HPDE6-E6E7 (cell line): ENCODE measurements at regions not wholly inside any gene's neighbourhood (a gene's known extent, or its start where the extent isn't known, plus 50 kb on each side); places are given as distances from the start of the nearest gene placed in this dataset.
"Not testable (repeated sequence)": the region's sequence is repeated elsewhere in the genome, so short reads cannot be mapped to it uniquely, and the experiment has no call there.

Experiments
- DNase-seq: peaks from one replicate; pipeline ENCODE4 v3.0.0; 2011; ENCODE audit warnings: missing footprints; ENCODE audit errors: extremely low spot score

DNA sequence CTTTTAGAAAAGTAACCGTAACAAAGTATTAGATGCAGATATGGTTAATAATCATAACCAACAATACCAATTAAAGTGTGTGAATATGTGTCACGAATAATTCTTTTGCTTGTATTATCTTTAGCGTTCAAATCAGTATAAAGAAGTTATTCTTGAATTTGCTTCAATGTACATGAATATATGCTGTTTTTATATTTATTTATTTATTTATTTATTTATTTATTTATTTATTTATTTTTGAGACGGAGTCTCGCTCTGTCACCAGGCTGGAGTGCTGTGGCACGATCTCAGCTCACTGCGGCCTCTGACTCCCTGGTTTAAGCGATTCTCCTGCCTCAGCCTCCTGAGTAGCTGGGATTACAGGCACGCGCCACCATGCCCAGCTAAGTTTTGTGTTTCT is 147.6 kb upstream of the GALNT2 start:
- DNase-seq, result not testable (repeated sequence)

DNA sequence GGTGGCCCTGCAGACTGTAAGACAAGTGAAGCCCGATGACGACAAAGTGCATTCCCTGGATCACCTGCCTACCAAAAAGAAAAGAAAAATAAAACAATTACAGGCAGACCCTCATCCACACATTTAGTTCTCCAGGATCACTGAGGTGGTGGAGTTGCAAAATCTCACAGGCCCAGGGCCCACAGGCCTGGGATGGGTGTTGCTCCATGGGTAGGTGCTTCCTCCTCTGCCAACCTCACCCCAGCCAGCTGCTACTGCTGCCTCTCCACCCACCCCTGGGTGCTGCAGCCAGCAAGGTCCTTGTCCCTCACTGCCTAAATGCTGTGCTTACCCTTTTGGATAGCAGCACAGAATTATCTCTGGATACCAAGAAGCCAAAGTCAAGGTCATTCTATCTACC is 146.4 kb upstream of the GALNT2 start:
- DNase-seq, result no peak

- DNase-seq, result no peak
Observed at GRCh38 chr1:229922249-229922648, 144.8 kb upstream of the GALNT2 start.

DNA sequence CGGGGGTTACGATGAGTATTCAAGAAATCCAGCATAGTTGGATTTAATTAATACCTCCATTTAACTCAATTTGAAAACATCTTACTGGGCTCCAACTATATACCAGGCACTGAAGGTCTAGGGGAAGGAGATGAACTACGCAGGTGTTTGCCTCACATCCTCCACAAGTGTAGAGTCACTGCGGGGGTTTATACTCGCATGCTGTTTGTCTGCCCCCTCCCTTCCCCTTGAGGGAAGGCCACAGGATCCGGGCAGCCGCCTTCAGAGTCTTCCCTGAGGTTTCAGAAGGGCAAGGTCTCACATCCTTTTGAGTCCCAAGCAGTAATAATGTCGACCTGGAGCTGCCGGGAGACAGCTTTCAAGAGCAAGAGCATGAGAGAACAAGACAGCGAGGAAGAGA is 142.4 kb upstream of the GALNT2 start:
- DNase-seq, result no peak

GRCh38 chr1:229928767-229929166 is 138.3 kb upstream of the GALNT2 start:
- no peak for DNase-seq

- DNase-seq, result not testable (repeated sequence)
Observed at GRCh38 chr1:229931751-229932150, 135.3 kb upstream of the GALNT2 start.

- DNase-seq, result not testable (repeated sequence)
Observed at GRCh38 chr1:229935157-229935556, 131.9 kb upstream of the GALNT2 start.

DNA sequence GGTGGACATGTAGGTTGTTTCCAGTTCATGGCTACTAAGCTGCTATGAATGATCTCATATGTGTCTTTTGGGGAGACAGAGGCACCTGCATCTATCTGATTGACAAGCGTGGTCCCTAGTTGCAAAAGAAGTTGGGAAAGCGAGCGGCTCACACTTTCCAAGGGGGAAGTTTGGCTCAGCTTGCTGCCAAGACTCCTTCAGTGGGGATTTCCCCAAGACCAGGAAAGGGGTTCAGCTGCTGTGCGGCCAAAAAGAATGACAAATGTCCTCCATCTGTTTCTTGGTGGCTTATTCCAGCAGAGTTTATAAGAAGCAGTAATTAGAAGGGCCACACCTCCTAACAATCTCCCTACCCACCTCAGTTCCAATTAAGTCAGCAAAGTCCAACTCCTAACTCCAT is 128.5 kb upstream of the GALNT2 start:
- DNase-seq, result no peak

DNA sequence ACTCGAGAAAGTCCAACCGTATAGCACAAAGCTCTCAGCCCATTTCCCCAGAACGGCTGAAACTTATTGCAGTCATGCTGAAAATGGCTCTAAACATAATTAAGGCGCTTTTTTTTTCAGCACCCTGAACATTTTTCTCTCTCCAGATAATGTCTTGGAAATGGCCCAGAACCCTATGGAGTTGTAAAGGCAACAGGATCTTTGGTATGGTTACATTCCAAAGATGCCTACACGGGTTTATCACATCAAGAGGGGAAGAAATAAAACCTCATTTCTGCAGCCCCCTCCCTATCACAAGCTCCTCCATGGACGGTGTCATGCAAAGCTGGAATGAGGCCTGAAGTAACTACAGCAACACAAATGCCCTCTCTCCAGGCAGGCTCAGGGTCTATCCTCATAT is 126.4 kb upstream of the GALNT2 start:
- DNase-seq, result no peak

DNA sequence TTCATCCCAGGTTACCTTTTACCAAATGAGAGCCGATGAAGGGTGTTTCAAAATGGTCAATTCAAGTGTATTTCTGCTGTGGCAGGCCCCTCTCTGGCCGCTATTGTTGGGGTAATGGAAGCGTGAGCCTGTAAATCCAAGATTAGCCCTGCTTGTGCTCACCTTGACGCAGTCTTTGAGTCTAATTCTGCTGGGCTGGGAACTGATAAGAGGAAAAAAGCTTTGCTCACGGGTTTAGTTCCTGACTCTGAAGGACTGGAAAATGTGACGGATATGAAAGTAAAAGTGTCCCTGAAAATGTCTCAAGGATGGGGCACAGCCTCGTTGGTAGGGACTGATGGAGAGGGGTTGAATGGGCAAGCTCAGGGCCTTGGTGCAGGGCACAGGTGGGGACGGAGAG is 125.9 kb upstream of the GALNT2 start:
- no peak for DNase-seq

DNA sequence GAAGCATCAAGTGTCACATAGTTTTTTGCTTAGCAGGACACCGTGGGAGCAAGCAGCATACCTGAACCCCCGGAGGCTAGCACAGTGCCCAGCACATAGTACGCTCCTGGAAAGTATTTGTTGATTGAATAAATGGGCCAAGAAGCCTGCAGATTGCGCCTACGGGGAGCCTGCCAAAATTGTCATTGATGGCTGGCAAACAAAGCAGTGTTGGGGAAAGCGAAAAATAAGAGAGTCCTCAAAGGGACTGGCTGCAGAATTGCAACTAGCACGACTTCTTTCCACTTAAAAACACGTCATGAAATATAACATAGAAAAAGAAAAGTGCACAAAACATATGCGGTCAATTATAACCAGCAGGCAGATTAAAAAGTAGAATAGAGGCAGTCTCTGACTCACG is 125.2 kb upstream of the GALNT2 start:
- DNase-seq, result no peak

GRCh38 chr1:229942501-229942900 is 124.5 kb upstream of the GALNT2 start:
- DNase-seq, result no peak

GRCh38 chr1:229943148-229943714 is 123.8 kb upstream of the GALNT2 start:
- no peak for DNase-seq

DNA sequence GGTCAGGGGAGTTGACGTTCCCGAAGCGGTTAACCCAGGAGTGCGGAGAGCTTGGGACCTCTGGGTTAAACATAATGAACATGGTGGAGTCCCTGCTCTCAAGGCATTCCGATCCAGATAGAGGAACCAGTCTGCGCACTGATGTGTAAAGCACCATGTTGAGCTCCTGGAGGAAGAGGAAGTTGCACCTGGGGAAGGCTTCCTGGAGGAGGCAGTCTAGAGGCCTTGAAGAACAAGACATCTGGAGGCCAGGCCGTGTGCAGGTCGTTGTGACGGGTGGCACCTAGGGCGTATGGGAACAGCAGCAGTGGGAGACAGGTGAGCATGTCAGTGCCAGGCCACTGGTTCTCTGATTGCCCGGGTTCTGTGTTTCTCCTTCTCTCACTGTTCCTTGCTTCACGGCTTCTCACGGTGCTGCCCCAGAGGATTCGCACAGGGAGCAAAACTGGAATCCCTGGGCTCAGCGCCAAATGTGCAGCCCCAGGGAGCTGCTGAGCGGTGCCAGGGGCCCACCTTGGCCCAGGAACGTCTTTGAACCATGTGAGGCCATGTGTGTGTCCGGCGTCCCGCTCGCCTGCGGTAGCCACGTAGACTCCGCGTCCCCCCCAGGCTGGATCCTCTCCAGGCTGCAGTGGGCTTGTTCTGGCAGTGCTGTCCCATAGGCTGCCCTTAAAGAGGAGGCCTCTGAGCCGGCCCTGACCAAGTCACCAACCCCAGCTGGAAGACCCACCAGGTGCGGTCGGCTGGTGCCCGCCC is 122.9 kb upstream of the GALNT2 start:
- DNase-seq, result no peak

- DNase-seq, result no peak
Observed at GRCh38 chr1:229945795-229946194, 121.2 kb upstream of the GALNT2 start.

DNA sequence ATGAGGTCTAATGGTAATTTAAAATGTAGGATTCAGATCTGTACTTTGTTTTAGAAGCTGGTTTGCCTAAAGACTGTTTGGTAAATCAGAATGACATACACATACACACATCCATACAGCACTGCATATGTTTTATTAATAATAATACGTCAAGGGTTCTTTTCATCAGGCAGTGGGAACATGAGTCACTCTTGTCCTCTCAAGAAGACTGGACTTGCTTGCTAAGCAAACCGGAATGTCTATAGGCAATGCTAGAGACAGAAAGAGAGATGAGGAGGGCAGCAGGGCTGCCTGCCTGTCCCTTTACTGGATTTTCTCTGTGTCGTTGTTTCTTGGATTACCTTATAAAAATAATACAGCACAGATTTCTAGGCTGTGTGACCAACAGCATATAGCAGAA is 119.1 kb upstream of the GALNT2 start:
- DNase-seq, result no peak

- no peak for DNase-seq
Observed at GRCh38 chr1:229948438-229948837, 118.6 kb upstream of the GALNT2 start.

DNA sequence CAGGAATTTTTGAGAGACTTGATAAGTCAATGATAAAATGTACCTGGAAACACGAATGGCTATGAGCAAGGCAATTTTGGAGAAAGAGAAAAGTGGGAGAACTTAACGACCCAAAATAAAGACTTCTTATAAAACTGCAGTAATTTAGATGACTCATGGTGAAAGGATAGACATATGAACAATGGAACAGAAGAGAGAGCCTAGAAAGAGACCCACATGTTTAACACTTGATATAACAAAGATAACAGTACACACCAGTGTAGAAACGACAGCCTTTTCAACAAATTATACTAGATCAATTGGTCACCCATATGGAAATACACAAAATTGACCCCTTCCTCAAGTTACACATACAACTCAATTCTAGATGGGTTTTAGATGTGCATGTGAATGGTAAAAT is 117.5 kb upstream of the GALNT2 start:
- DNase-seq, result no peak

GRCh38 chr1:229950020-229950419 is 117.0 kb upstream of the GALNT2 start:
- no peak for DNase-seq

DNA sequence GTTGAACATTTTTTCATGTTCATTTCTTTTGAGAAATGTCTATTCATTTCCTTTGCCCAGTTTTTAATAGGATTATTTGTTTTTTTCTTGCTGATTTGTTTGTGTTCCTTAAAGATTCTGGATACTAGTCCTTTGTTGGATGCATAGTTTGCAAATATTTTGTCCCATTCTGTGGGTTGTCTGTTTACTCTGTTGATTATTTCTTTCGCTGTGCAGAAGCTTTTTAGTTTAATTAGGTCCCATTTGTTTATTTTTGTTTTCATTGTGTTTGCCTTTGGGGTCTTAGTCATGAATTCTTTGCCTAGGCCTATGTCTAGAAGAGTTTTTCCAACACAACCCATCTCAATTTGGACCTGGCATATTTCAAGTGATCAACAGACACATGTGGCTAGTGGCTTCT is 116.1 kb upstream of the GALNT2 start:
- no peak for DNase-seq

GRCh38 chr1:229951856-229952534 is 115.0 kb upstream of the GALNT2 start:
- no peak for DNase-seq

- no peak for DNase-seq
Observed at GRCh38 chr1:229952670-229953520, 114.1 kb upstream of the GALNT2 start.
